Amniotic epithelial cell (primary cell): ENCODE measurements at regions not wholly inside any gene's neighbourhood (a gene's known extent, or its start where the extent isn't known, plus 50 kb on each side); places are given as distances from the start of the nearest gene placed in this dataset.
A peak's percentile ranks its signal among the peaks of the same experiment; 100 is the strongest.
"Not testable (repeated sequence)": the region's sequence is repeated elsewhere in the genome, so short reads cannot be mapped to it uniquely, and the experiment has no call there.

ENCODE experiments used
- DNase-seq: peaks from one replicate; pipeline ENCODE4 v3.0.0-alpha.2; 2010; ENCODE audit warnings: low read depth

DNA sequence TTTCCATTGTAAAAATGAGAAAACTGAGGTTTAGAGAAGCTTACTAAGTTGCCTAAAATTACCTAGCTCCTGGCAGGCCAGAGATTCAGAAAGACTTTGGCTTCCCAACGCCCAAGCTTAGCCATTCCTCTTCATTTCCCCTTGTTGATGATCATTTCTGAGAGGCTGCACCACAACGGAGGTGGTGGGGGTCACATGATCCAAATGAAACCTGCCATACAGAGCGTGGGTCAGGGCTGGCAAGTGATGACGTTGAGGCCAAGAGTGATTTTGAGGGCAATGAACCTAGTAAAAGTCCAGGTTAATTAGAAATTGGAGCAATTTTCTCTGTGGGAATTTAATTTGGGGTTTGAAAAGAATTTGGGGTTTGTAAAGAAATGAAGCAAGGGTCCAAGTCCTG is 109.9 kb downstream of the TMEM182 start:
- no peak for DNase-seq

GRCh38 chr2:102872388-102872787 is 110.6 kb downstream of the TMEM182 start:
- no peak for DNase-seq

DNA sequence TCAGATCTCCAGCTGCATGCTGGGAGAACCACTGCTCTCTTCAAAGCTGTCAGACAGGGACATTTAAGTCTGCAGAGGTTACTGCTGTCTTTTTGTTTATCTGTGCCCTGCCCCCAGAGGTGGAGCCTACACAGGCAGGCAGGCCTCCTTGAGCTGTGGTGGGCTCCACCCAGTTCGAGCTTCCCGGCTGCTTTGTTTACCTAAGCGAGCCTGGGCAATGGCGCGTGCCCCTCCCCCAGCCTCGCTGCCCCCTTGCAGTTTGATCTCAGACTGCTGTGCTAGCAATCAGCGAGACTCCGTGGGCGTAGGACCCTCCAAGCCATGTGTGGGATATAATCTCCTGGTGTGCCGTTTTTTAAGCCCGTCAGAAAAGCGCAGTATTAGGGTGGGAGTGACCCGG is 117.7 kb downstream of the TMEM182 start:
- DNase-seq = not testable (repeated sequence)

- DNase-seq = no peak
Measured at GRCh38 chr2:102880731-102881130, 118.9 kb downstream of the TMEM182 start.

DNA sequence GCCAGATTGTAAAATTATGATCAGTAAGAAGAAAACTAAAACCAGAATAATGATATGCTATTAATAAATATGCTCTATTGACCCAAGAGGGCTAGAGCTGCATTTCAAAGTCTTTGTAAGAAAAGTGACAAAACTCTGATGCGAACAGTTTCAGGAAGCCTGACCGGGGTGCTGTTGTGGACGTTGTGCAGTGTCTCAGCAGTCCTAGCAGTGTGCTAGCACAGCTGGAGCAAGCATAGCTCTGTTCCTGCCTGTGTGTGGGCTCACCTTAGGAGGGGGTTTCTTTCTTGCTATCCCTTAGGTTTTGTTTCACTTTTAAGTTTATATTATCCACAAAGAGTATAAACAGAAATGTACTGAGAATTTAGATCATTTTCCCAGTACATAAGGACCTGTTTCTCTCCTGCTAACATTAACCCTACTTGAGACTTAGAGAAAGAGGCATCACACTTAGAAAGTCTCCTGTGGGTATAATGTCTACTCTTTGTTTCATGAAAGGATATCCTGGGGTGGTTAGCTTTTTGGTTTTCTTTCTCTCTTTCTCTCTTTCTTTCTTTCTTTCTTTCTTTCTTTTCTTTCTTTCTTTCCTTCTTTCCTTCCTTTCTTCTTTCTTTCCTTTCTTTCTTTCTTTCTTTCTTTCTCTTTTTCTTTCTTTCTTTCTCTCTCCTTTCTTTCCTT is 124.5 kb downstream of the TMEM182 start:
- no peak for DNase-seq

DNA sequence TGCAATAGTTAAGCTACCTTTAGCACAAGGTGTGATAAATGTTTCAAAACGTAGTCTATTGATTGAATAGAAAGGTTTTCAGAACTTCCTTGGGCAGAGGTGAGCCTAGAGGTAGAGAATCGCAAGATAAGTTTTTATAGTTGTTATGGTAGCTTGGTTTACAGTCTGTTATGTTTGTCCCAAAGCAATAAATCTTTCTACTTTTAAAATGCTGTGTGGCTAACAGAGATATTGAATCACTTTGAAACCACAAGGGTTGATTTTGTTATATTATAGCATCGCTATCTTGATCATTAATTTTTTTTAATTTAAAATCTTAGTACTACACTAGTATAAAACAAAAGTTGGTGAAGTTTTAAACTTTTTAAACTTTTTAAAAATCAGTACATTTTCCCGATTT is 126.7 kb downstream of the TMEM182 start:
- DNase-seq = no peak

- no peak for DNase-seq
Measured at GRCh38 chr2:102891296-102891695, 129.5 kb downstream of the TMEM182 start.

DNA sequence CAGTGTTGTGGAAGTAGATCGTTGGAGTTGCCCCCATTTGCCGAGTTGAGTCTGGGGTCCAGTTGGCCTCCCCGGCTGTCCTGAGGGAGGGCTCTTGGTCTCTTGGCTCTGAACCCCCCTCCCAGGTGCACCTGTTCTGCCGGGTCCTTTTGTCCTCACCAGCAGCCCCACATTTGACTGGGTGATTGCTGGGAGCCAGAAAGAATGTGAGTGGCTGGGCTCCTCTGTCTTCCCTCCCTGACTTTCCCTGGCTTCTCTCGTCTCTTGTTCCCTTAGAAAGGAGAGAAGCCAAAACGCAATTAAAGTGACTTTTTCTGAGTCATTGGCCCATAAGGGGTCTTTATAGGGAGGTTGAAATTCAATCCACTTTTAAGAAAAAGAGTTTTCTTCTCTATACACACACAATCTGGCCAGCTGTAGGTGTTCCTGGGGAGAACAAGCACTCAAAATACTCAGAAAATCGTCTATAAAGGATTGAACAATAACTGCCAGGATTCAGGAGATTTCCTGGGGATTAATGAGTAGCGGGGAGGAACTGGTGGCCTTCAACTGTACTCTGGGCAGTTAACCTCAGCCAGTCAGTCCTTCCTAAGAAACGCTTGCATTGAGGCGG is 131.0 kb downstream of the TMEM182 start:
- DNase-seq = no peak

GRCh38 chr2:102893870-102894269 is 132.0 kb downstream of the TMEM182 start:
- no peak for DNase-seq

- no peak for DNase-seq
Measured at GRCh38 chr2:102895376-102895775, 133.5 kb downstream of the TMEM182 start.

DNA sequence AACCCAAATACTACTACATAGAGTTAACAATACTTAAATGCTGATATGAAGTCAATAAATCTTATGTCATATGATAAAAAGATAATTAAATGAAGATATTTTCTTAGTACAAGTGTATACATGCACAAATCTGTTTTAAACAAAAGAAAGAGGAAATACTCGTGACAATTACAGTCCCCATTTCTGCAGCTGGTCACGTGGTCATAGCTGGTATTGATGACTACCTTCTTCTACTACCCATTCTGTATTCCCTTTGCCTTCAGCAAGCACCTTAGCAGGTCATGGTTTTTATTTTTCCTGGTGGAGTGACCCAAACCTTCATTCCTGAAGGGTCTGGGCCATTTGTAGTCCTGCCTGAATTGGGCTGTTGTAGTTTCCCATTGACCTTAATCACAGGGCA is 147.4 kb downstream of the TMEM182 start:
- not testable (repeated sequence) for DNase-seq

- no peak for DNase-seq
Measured at GRCh38 chr2:102910724-102911123, 148.9 kb downstream of the TMEM182 start.

- peak; percentile 2 for DNase-seq
Measured at GRCh38 chr2:102915128-102915527, 153.3 kb downstream of the TMEM182 start.

DNA sequence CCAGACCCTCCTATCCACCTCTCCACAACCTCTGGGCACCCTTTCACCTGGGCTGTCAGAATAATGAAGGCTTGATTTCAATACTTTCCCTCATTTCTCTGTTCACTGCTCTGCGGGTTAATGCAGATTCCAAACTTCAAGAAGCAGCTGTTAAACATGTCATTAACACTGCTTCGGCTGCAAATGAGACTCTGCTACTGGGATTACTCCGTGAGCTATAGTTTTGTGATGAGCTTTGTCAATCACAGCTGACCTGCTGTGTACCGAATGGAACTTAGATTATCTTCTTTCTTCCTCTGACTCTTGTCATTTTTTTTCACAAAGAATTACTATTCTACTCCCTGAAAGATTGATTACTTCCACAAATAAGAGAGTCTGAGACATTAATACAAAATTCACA is 160.5 kb downstream of the TMEM182 start:
- no peak for DNase-seq

- no peak for DNase-seq
Measured at GRCh38 chr2:102925003-102925402, 163.2 kb downstream of the TMEM182 start.

- no peak for DNase-seq
Measured at GRCh38 chr2:102927854-102928267, 166.0 kb downstream of the TMEM182 start.

DNA sequence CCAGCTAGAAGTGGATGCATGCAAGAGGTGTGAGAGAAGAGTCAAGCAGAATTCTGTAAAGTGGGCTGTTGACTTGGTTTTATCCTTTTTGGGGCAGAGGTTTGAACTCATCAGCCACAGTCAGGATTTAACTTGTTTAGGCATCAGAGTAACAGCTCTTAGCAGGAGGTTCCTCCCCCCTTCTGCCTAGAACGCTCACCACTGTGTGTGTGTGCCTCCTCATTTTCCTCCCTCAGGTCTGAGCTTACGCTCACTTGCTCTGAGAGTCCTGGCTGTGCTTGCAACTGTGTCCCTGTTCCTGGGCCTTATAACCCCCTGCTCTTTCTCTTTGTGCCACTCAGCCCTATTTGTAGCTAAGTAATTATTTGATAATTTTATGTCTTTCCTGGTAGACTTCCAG is 167.9 kb downstream of the TMEM182 start:
- DNase-seq = no peak

DNA sequence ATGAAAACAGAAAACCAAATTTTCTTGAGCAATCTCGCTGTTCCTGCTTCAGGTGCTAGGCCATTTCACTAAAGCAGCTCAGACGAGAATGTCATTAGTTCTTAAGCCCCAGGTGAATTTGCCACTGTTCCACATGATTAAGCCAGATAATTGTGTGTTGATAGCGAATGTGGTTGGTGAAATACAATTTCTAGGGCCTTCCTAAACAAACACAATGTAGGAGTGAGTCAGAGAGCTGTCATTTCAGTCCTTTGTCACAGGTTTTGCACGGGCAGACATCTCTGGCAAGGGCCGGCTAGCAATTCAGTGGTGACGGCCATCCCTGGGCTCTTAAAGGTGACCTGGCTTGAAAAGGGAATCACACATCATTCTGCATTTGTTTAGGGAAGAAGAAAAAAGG is 170.7 kb downstream of the TMEM182 start:
- no peak for DNase-seq

- no peak for DNase-seq
Measured at GRCh38 chr2:102939207-102939606, 177.4 kb downstream of the TMEM182 start.

- DNase-seq = no peak
Measured at GRCh38 chr2:102940684-102941083, 178.9 kb downstream of the TMEM182 start.

- no peak for DNase-seq
Measured at GRCh38 chr2:102942107-102942506, 180.3 kb downstream of the TMEM182 start.

DNA sequence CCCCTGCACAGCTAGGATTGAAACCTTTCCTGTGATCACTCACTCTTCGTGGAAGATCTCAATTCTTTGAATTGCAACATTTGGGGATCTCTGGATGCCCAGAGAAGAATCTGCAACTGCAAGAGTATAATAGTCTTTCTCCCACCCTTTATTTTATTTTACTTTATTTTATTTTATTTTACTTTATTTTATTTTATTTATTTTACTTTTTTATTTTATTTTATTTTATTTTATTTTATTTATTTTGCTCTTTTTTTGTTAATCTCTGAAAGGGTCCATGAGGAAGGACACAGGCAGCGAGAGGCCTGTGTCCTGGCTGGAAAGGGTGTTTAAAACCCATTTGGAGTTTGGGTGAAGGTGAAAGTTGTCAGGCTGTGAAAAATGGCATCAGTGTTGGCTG is 181.4 kb downstream of the TMEM182 start:
- no peak for DNase-seq

DNA sequence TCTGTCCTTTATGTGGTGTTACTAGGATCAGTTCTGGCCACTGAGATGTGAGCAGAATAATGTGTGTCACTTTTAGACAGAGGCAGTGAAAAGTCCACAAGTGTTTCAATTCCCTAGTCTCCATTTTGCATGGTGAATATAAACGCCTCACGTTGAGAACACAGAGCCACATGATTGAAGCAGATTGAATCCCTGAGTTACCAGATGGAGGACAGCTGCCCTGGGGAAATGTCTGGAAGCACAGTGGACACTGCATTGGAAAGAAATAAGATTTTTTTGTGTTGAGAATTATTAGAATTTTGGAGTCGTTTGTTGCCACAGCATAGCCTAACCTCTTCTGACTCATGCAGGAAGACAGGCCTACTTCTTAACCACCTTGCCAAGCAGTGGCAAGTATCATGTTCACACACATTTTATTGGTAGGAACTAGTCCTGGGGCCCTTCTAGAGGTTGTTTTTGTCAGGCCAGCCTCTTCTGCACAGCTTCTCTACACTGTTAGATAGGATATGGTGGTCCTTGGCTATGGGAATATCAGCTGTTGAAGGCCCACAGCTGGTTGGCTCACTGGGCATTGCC is 188.6 kb downstream of the TMEM182 start:
- DNase-seq = no peak

- DNase-seq = no peak
Measured at GRCh38 chr2:102951249-102951648, 189.4 kb downstream of the TMEM182 start.
